C4-2B (cell line): ENCODE measurements at regions not wholly inside any gene's neighbourhood (a gene's known extent, or its start where the extent isn't known, plus 50 kb on each side); places are given as distances from the start of the nearest gene placed in this dataset.

Experiments
- ZFX ChIP-seq: fragments of 450-650 bp; IDR thresholded peaks from 2 replicates; pipeline ENCODE4 v1.6.1; 2017
- TF ChIP-seq, protein P1 (sequence below): fragments of 450-650 bp; conservative IDR thresholded peaks from 2 replicates; pipeline ENCODE4 v1.5.1; 2017; ENCODE audit warnings: mild to moderate bottlenecking

DNA sequence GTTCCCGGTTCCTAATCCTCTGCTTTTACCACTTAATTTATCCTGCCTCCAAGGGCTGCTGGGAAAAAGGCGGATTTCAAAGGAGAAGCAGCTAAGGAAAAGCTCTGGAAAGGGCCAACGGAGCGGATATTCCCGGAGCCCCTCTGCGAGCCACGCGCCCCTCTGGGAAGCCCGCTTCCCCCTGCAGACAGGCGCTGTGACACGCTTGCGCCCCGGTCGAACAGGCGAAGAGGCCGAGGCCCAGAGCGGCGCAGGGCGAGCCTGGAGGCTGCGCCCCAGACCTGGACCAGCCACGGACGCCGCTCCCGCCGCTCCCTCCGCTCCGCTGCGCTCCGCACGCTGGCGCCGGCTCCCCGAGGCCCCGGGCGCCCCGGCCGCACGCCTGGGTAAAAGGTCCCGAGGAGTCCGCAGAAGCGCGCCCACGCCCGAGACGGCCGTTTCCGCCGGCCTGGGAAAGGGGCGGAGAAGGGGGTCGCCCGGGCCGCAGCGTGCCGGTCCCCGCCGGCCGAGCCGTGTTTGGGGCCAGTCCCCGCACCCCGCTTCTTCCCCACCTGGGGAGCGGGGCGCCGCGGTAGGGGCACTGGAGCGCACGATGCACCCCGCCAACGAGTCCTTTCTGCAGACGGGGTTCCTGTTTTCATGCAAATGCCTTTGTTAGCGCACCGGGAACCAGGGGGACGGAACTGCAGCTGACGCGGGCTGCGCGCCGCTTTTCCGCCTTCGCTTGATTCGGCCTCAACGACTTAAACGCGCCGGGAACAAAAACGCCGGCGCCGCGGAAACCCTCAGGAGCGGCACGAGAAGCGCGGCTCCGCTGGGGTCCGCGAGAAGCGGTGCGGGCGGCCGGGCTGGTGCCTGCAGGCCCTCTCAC lies 91.9 kb upstream of the SIRPA start:
- TF ChIP-seq, protein P1, sequence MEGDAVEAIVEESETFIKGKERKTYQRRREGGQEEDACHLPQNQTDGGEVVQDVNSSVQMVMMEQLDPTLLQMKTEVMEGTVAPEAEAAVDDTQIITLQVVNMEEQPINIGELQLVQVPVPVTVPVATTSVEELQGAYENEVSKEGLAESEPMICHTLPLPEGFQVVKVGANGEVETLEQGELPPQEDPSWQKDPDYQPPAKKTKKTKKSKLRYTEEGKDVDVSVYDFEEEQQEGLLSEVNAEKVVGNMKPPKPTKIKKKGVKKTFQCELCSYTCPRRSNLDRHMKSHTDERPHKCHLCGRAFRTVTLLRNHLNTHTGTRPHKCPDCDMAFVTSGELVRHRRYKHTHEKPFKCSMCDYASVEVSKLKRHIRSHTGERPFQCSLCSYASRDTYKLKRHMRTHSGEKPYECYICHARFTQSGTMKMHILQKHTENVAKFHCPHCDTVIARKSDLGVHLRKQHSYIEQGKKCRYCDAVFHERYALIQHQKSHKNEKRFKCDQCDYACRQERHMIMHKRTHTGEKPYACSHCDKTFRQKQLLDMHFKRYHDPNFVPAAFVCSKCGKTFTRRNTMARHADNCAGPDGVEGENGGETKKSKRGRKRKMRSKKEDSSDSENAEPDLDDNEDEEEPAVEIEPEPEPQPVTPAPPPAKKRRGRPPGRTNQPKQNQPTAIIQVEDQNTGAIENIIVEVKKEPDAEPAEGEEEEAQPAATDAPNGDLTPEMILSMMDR = no peak
- no peak for TF ChIP-seq ZFX
